ENCODE measurements at regions not wholly inside any gene's neighbourhood (a gene's known extent, or its start where the extent isn't known, plus 50 kb on each side); places are given as distances from the start of the nearest gene placed in this dataset.
A peak's percentile ranks its signal among the peaks of the same experiment; 100 is the strongest.

DNA sequence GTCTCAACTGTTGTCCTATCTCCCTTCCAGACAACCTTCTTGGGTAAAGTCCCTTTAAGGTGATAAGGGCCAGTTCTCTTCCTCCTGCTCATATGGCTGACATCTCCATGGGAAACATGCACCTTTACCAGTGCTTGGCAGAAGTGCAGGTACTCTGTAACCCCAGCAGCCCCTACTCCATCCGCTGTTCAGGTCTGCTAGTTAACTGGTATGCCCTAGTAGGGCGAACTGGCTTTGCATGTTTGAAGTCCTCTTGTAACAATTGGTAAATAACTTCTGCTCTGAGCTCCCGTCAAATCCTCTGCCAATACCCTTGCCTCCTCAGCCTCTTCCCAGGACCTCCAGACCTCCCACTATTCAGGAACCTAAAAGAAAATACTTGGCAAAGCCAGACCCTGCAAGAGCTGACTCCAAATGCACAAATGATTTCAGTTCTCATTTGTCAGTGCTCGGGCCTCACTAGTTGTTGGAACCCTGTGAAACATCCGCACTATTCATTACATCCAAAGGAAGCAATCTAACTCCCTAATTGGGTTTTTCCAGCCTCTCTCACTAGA, 703.7 kb downstream of the MAFB start:
- Histone ChIP-seq H3K27ac (no peak overlapping the region), H3K4me1 (ENCODE audit: insufficient read depth) (peaks cover 13% of the 10 kb centered on the region), H3F3A (ENCODE audit: insufficient read depth) (0 out of 2 replicates have a peak, but pooled peaks cover 8% of the 10 kb centered on the region), H3K36me3 (ENCODE audit: low read depth) (no peaks in the 10 kb centered on the region), H3K79me2 (ENCODE audit: insufficient read depth) (no peaks in the 10 kb centered on the region), H4K20me1 (ENCODE audit: insufficient read depth) (no peaks in the 10 kb centered on the region), H3K9ac (no peak overlapping the region), H3K27me3 (replicated peaks; ENCODE audit: insufficient read depth) (no peaks in the 10 kb centered on the region), H3K4me3 (no peak overlapping the region), H3K9me3 (ENCODE audit: low read depth) (no peaks in the 10 kb centered on the region), H3K4me2 (ENCODE audit: unreplicated experiment) (no peak overlapping the region), H3K9me2 (ENCODE audit: insufficient read depth) (no peaks in the 10 kb centered on the region), H2AFZ (0 out of 2 replicates have a peak overlapping the region, but pooled peaks have one; percentile 66)
- WGBS, 2 experiments (ENCODE audit: low coverage in 1 of 2, low lambda C conversion rate in 2 of 2, missing lambda C conversion rate in 2 of 2) = 74 to 75% methylated on average over 5 of the region's 5 CpGs
- no peak for TF ChIP-seq EZH2phosphoT487 (IDR thresholded peaks at IDR 0.05; ENCODE audit: insufficient read depth, low read depth)
- no peak for TF ChIP-seq EZH2 (IDR thresholded peaks at IDR 0.05; ENCODE audit: insufficient read depth, poor library complexity, severe bottlenecking)
- no peak for DNase-seq
- in situ Hi-C loops (cut with MboI) = loop anchor here (25.0 kb wide), 1 partner anchor 1102 kb away; no protein-coding TSS in a partner anchor

DNA sequence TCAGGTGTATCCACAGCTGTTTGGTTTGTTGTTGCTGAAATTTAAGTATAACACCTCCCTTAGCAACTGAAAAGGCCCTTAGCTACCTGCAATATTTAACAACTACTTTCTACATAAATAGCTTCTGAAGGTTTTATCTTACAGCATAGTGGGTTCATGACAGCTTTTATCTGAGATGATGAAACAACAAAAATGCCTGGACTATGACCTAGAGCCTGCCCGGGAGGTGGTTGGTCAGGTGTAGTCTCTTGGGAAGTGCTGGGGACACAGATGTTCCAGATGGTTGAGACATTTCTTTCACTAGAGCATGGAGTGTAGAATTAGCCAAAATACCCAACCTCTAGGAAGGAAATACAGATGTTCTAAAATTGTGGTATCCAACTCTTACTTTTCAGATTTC, 705.4 kb downstream of the MAFB start:
- H3F3A ChIP-seq (ENCODE audit: insufficient read depth) = 0 out of 2 replicates have a peak, but pooled peaks cover 8% of the 10 kb centered on the region
- no peak overlapping the region for H3K9ac ChIP-seq
- TF ChIP-seq EZH2phosphoT487 (IDR thresholded peaks at IDR 0.05; ENCODE audit: insufficient read depth, low read depth) = no peak
- no peak for TF ChIP-seq EZH2 (IDR thresholded peaks at IDR 0.05; ENCODE audit: insufficient read depth, poor library complexity, severe bottlenecking)
- 65 to 84% methylated on average over 1 of the region's 1 CpG for WGBS, 2 experiments (ENCODE audit: low coverage in 1 of 2, low lambda C conversion rate in 2 of 2, missing lambda C conversion rate in 2 of 2)
- no peaks in the 10 kb centered on the region for H3K79me2 ChIP-seq (ENCODE audit: insufficient read depth)
- no peaks in the 10 kb centered on the region for H3K9me2 ChIP-seq (ENCODE audit: insufficient read depth)
- no peaks in the 10 kb centered on the region for H3K9me3 ChIP-seq (ENCODE audit: low read depth)
- DNase-seq = no peak
- no peak overlapping the region for H3K4me3 ChIP-seq
- peaks cover 13% of the 10 kb centered on the region for H3K4me1 ChIP-seq (ENCODE audit: insufficient read depth)
- H3K4me2 ChIP-seq (ENCODE audit: unreplicated experiment) = no peak overlapping the region
- no peak overlapping the region for H2AFZ ChIP-seq
- no peaks in the 10 kb centered on the region for H3K36me3 ChIP-seq (ENCODE audit: low read depth)
- H4K20me1 ChIP-seq (ENCODE audit: insufficient read depth) = no peaks in the 10 kb centered on the region
- in situ Hi-C loops (cut with MboI) = loop anchor here (25.0 kb wide), 1 partner anchor 1104 kb away; no protein-coding TSS in a partner anchor
- no peak overlapping the region for H3K27ac ChIP-seq
- H3K27me3 ChIP-seq (replicated peaks; ENCODE audit: insufficient read depth) = no peaks in the 10 kb centered on the region

DNA sequence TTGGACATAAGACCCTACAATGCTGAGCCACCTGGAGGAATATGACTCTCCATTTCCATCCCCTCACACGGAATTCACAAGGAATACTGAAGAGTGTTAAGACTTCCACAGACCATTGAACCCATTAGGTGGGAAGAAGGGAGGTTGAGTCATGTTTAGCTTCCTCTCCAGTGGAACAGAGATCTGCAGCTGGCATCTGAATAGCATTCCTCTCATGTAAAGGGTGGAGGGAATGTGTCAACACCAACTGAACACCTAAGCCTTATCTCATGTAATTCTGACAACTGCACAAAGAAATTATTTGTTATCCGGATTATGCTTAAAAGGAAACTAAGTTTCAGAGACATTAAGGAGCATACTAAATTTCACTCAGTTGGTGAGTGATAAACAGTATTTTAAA, 705.9 kb downstream of the MAFB start:
- Histone ChIP-seq H3K27ac (no peak overlapping the region), H2AFZ (no peak overlapping the region), H3K9ac (no peak overlapping the region), H3K4me1 (ENCODE audit: insufficient read depth) (peaks cover 13% of the 10 kb centered on the region), H3K4me2 (ENCODE audit: unreplicated experiment) (no peak overlapping the region), H3K36me3 (ENCODE audit: low read depth) (no peaks in the 10 kb centered on the region), H3F3A (ENCODE audit: insufficient read depth) (0 out of 2 replicates have a peak, but pooled peaks cover 8% of the 10 kb centered on the region), H3K79me2 (ENCODE audit: insufficient read depth) (no peaks in the 10 kb centered on the region), H3K9me3 (ENCODE audit: low read depth) (no peaks in the 10 kb centered on the region), H3K27me3 (replicated peaks; ENCODE audit: insufficient read depth) (no peaks in the 10 kb centered on the region), H3K9me2 (ENCODE audit: insufficient read depth) (no peaks in the 10 kb centered on the region), H3K4me3 (no peak overlapping the region), H4K20me1 (ENCODE audit: insufficient read depth) (no peaks in the 10 kb centered on the region)
- WGBS, 2 experiments (ENCODE audit: low coverage in 1 of 2, low lambda C conversion rate in 2 of 2, missing lambda C conversion rate in 2 of 2) = 56 to 67% methylated on average over 2 of the region's 2 CpGs
- in situ Hi-C loops (cut with MboI) = loop anchor here (25.0 kb wide), 1 partner anchor 1104 kb away; no protein-coding TSS in a partner anchor
- no peak for TF ChIP-seq EZH2phosphoT487 (IDR thresholded peaks at IDR 0.05; ENCODE audit: insufficient read depth, low read depth)
- no peak for TF ChIP-seq EZH2 (IDR thresholded peaks at IDR 0.05; ENCODE audit: insufficient read depth, poor library complexity, severe bottlenecking)
- DNase-seq = no peak

DNA sequence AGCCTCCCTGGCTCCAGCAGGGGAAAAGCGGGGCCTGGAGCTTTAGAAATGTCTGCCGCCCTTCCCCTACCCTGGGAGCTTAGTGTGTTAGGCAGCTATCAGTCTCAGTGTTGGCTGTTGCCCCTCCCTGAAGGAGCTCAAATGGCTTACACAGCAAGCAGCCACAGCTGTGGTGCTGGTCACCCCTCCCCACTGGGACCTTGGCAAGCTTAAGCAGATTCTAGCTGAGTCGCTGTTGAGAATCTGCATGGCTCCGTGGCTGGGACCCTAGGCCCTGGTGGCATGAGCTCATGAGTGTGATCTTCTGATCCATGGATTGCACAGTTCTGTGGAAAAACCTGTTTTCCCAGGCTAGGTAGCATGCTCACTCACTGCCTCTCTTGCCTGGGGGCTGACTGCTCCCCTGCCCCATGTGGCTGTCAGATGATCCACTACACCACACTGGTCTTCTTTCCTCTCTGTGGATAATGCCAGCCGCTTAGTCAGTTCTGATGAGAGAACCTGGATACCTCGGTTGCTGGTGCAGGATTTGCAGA, 714.0 kb downstream of the MAFB start:
- H3K4me2 ChIP-seq (ENCODE audit: unreplicated experiment) = no peak overlapping the region
- TF ChIP-seq EZH2 (IDR thresholded peaks at IDR 0.05; ENCODE audit: insufficient read depth, poor library complexity, severe bottlenecking) (no peak), EZH2phosphoT487 (IDR thresholded peaks at IDR 0.05; ENCODE audit: insufficient read depth, low read depth) (no peak)
- no peak overlapping the region for H3K4me3 ChIP-seq
- no peaks in the 10 kb centered on the region for H3K27me3 ChIP-seq (replicated peaks; ENCODE audit: insufficient read depth)
- H3K79me2 ChIP-seq (ENCODE audit: insufficient read depth) = no peaks in the 10 kb centered on the region
- H3K9ac ChIP-seq = no peak overlapping the region
- H2AFZ ChIP-seq = no peak overlapping the region
- H3K4me1 ChIP-seq (ENCODE audit: insufficient read depth) = no peaks in the 10 kb centered on the region
- in situ Hi-C loops (cut with MboI) = loop anchor here (25.0 kb wide), 1 partner anchor 1112 kb away; no protein-coding TSS in a partner anchor
- H3K27ac ChIP-seq = no peak overlapping the region
- DNase-seq = no peak
- H3K9me3 ChIP-seq (ENCODE audit: low read depth) = no peaks in the 10 kb centered on the region
- no peaks in the 10 kb centered on the region for H3K36me3 ChIP-seq (ENCODE audit: low read depth)
- WGBS, 2 experiments (ENCODE audit: low coverage in 1 of 2, low lambda C conversion rate in 2 of 2, missing lambda C conversion rate in 2 of 2) = 48 to 68% methylated on average over 6 of the region's 6 CpGs
- no peaks in the 10 kb centered on the region for H3K9me2 ChIP-seq (ENCODE audit: insufficient read depth)
- no peaks in the 10 kb centered on the region for H3F3A ChIP-seq (ENCODE audit: insufficient read depth)
- H4K20me1 ChIP-seq (ENCODE audit: insufficient read depth) = no peaks in the 10 kb centered on the region
